Adrenal gland (tissue), 5 donors: ENCODE measurements at regions not wholly inside any gene's neighbourhood (a gene's known extent, or its start where the extent isn't known, plus 50 kb on each side); places are given as distances from the start of the nearest gene placed in this dataset.

Experiments
- POLR2A ChIP-seq, 2 donors: fragments of 450-650 bp; IDR thresholded peaks; one replicate each; pipeline ENCODE4 v1.6.1; 2017; ENCODE audit warnings: antibody characterized with exemption in 2 of 2, mild to moderate bottlenecking in 2 of 2, moderate library complexity in 1 of 2
- TF ChIP-seq, protein P1 (sequence below), 6 experiments: fragments of 450-650 bp in 4 of 6; fragments of 200-600 bp in 2 of 6; sonication (generic) in 1 of 6; IDR thresholded peaks; 1 replicate in 5 of 6; 2 replicates in 1 of 6; pipeline versions ENCODE4 v1.5.1 to v1.8.0; 2016 to 2021; ENCODE audit warnings: antibody characterized with exemption in 6 of 6, mild to moderate bottlenecking in 2 of 6, moderate library complexity in 1 of 6
- donor health status: DM: no; HTN: no; CAD: no.

DNA sequence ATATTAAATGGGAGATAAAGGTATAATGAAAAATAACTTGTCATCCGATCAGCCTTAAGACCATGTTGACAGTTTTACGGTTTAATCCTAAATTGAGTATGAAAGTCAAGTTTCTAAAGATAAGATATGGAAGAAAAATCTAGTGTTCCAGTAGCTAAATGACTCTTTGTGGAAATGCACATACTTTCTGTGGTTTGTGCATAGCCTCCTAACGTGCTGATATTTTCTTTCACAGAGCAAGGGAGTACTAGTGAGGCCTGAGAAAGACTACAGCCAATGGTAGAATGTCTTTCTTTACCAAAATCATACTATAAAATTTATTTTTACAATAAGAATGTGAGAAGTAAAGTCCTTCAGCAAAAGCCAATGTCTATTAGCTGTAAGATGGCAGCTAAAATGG lies 430.6 kb upstream of the RGMA start:
- TF ChIP-seq, protein P1, sequence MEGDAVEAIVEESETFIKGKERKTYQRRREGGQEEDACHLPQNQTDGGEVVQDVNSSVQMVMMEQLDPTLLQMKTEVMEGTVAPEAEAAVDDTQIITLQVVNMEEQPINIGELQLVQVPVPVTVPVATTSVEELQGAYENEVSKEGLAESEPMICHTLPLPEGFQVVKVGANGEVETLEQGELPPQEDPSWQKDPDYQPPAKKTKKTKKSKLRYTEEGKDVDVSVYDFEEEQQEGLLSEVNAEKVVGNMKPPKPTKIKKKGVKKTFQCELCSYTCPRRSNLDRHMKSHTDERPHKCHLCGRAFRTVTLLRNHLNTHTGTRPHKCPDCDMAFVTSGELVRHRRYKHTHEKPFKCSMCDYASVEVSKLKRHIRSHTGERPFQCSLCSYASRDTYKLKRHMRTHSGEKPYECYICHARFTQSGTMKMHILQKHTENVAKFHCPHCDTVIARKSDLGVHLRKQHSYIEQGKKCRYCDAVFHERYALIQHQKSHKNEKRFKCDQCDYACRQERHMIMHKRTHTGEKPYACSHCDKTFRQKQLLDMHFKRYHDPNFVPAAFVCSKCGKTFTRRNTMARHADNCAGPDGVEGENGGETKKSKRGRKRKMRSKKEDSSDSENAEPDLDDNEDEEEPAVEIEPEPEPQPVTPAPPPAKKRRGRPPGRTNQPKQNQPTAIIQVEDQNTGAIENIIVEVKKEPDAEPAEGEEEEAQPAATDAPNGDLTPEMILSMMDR (IDR thresholded peaks at IDR 0.05) = no peak
- no peak for TF ChIP-seq POLR2A (IDR thresholded peaks at IDR 0.05)
